Smooth muscle cell (in vitro differentiated cells): ENCODE measurements at regions not wholly inside any gene's neighbourhood (a gene's known extent, or its start where the extent isn't known, plus 50 kb on each side); places are given as distances from the start of the nearest gene placed in this dataset.

Experiments
- DNase-seq: peaks from one replicate; lab custom pipeline; 2025; ENCODE audit not compliant: unreplicated experiment; lab: John Stamatoyannopoulos, UW
- H2AFZ ChIP-seq: fragments of 200-600 bp; sonication (generic); 2 replicates; pipeline ENCODE4 v1.6.0; 2016; ENCODE audit warnings: antibody characterized with exemption, low read depth, mild to moderate bottlenecking
- H3F3A ChIP-seq: fragments of 200-600 bp; sonication (generic); 2 replicates; pipeline ENCODE4 v1.6.0; 2017; ENCODE audit warnings: antibody characterized with exemption, low read depth
- H3K27ac ChIP-seq: fragments of 200-600 bp; sonication (generic); 2 replicates; pipeline ENCODE4 v1.5.1; 2016; ENCODE audit warnings: low read depth, mild to moderate bottlenecking
- H3K27me3 ChIP-seq: fragments of 200-600 bp; sonication (generic); 2 replicates; pipeline ENCODE4 v1.6.1; 2016; ENCODE audit warnings: low read depth, mild to moderate bottlenecking
- H3K36me3 ChIP-seq: fragments of 200-600 bp; sonication (generic); 2 replicates; pipeline ENCODE4 v1.5.1; 2016; ENCODE audit warnings: low read depth
- H3K4me1 ChIP-seq: fragments of 200-600 bp; sonication (generic); 2 replicates; pipeline ENCODE4 v1.5.1; 2016; ENCODE audit warnings: low read depth
- H3K4me2 ChIP-seq: fragments of 200-600 bp; sonication (generic); 2 replicates; pipeline ENCODE4 v1.6.0; 2016; ENCODE audit warnings: mild to moderate bottlenecking
- H3K4me3 ChIP-seq: fragments of 200-600 bp; sonication (generic); 2 replicates; pipeline ENCODE4 v1.5.1; 2016; ENCODE audit warnings: mild to moderate bottlenecking
- H3K79me2 ChIP-seq: fragments of 200-600 bp; sonication (generic); 2 replicates; pipeline ENCODE4 v1.6.0; 2016; ENCODE audit warnings: low read depth, mild to moderate bottlenecking
- H3K9ac ChIP-seq: fragments of 200-600 bp; sonication (generic); 2 replicates; pipeline ENCODE4 v1.6.0; 2016; ENCODE audit warnings: low read depth
- H3K9me3 ChIP-seq: fragments of 200-600 bp; sonication (generic); replicated peaks from 2 replicates; pipeline ENCODE4 v1.5.1; 2016; ENCODE audit warnings: low read depth
- H4K20me1 ChIP-seq: fragments of 200-600 bp; sonication (generic); 2 replicates; pipeline ENCODE4 v1.6.0; 2016; ENCODE audit warnings: low read depth
- CTCF ChIP-seq: fragments of 200-600 bp; sonication (generic); IDR thresholded peaks from 2 replicates; pipeline ENCODE4 v1.5.1; 2017; ENCODE audit warnings: borderline replicate concordance, mild to moderate bottlenecking, antibody characterized with exemption; ENCODE audit not compliant: insufficient read depth, poor library complexity, severe bottlenecking
- WGBS: methylation state at CpG from one replicate; pipeline ENCODE4 v1.1.7; 2016; ENCODE audit warnings: low lambda C conversion rate; 5-methylcytosine and 5-hydroxymethylcytosine counted together

GRCh38 chr21:25457946-25458345, 149.3 kb downstream of the MRPL39 start:
- Histone ChIP-seq H3K36me3 (no peaks in the 10 kb centered on the region), H3K4me1 (no peaks in the 10 kb centered on the region), H3K79me2 (no peaks in the 10 kb centered on the region), H3K4me3 (no peak overlapping the region), H3K9ac (no peak overlapping the region), H3K9me3 (no peaks in the 10 kb centered on the region), H3F3A (no peaks in the 10 kb centered on the region), H3K27me3 (no peaks in the 10 kb centered on the region), H3K27ac (no peak overlapping the region), H3K4me2 (no peak overlapping the region), H2AFZ (no peak overlapping the region), H4K20me1 (no peaks in the 10 kb centered on the region)
- TF ChIP-seq CTCF = no peak
- WGBS = 85% methylated on average over 5 of the region's 5 CpGs
- no peak for DNase-seq

GRCh38 chr21:25457411-25457810, 149.9 kb downstream of the MRPL39 start:
- Histone ChIP-seq H3K27me3 (no peaks in the 10 kb centered on the region), H3K79me2 (no peaks in the 10 kb centered on the region), H3K4me2 (peak overlapping the region; percentile 64), H3K27ac (no peak overlapping the region), H3K9ac (no peak overlapping the region), H3F3A (no peaks in the 10 kb centered on the region), H2AFZ (no peak overlapping the region), H3K9me3 (no peaks in the 10 kb centered on the region), H3K4me1 (no peaks in the 10 kb centered on the region), H3K36me3 (no peaks in the 10 kb centered on the region), H4K20me1 (no peaks in the 10 kb centered on the region), H3K4me3 (no peak overlapping the region)
- DNase-seq = no peak
- 45% methylated on average over 1 of the region's 1 CpG for WGBS
- no peak for TF ChIP-seq CTCF

- Histone ChIP-seq H3K79me2 (no peaks in the 10 kb centered on the region), H3K27me3 (no peaks in the 10 kb centered on the region), H3K4me3 (no peak overlapping the region), H3K9me3 (no peaks in the 10 kb centered on the region), H3K27ac (no peak overlapping the region), H3F3A (no peaks in the 10 kb centered on the region), H4K20me1 (no peaks in the 10 kb centered on the region), H2AFZ (no peak overlapping the region), H3K36me3 (no peaks in the 10 kb centered on the region), H3K9ac (no peak overlapping the region), H3K4me1 (no peaks in the 10 kb centered on the region), H3K4me2 (no peak overlapping the region)
- TF ChIP-seq CTCF = no peak
- WGBS = 61% methylated on average over 3 of the region's 3 CpGs
- DNase-seq = no peak
Measured at GRCh38 chr21:25456672-25457071, 150.6 kb downstream of the MRPL39 start.

GRCh38 chr21:25453524-25453923, 153.8 kb downstream of the MRPL39 start:
- no peak overlapping the region for H3K4me2 ChIP-seq
- H3K36me3 ChIP-seq = no peaks in the 10 kb centered on the region
- no peak overlapping the region for H3K27ac ChIP-seq
- no peaks in the 10 kb centered on the region for H3K9me3 ChIP-seq
- H3F3A ChIP-seq = no peaks in the 10 kb centered on the region
- H3K4me1 ChIP-seq = no peaks in the 10 kb centered on the region
- H3K9ac ChIP-seq = no peak overlapping the region
- H3K79me2 ChIP-seq = no peaks in the 10 kb centered on the region
- no peaks in the 10 kb centered on the region for H3K27me3 ChIP-seq
- DNase-seq = no peak
- no peak overlapping the region for H2AFZ ChIP-seq
- no peaks in the 10 kb centered on the region for H4K20me1 ChIP-seq
- no peak for TF ChIP-seq CTCF
- no peak overlapping the region for H3K4me3 ChIP-seq
